NCI-H748 (cell line): ENCODE measurements at regions not wholly inside any gene's neighbourhood (a gene's known extent, or its start where the extent isn't known, plus 50 kb on each side); places are given as distances from the start of the nearest gene placed in this dataset.
"Not testable (repeated sequence)": the region's sequence is repeated elsewhere in the genome, so short reads cannot be mapped to it uniquely, and the experiment has no call there.

ENCODE experiments used
- DNase-seq: peaks from one replicate; lab custom pipeline; 2025; ENCODE audit not compliant: unreplicated experiment; lab: John Stamatoyannopoulos, UW

DNA sequence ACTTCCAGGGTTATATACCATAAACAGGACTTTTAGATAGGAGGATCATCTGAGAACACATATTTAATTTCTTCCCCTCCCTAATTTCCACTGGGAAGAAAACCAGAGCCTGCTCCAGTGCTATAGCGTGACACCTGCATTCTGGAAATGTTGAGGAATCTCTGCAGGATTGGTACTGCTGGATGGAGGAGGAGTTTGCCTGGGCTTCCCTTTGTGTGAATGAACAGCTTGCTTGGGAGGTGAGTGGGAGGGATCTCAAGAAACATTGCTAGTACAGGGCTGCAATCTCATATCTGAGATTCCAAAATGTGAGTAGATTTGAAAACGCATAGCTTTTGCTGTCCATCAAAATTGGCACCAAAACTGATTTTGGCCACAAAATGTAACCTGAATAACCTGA lies 295.9 kb upstream of the RGMA start:
- DNase-seq, result no peak

DNA sequence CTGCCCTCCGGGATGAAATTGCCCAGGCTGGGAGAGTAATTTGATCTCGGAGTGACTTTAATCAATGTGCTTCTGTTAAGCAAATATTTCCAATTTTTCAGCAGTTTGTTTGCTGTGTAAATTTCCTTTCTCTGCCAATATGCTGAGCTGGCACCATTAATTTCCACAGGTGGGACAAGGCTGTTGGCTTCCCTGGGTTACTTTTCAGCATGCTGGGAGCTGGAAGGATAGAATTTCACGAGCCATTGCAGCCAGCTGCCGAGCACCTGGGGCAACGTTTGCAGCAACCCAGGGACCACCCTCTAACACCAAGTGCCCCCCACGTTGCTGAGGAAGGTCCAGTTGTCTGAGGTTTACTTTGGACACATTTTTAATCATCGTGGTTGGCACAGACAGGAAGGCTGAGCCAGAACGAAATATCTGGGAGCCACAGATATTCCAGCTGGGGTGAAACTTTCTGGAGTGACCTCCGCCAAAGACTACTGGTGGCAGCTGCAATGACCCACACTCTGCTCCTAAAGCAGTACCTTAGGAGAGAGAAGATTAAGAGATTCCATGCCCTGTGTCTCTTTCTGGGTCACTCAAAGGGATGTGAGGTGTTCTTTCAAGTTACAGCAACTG lies 293.3 kb upstream of the RGMA start:
- DNase-seq, result peak; percentile 93

DNA sequence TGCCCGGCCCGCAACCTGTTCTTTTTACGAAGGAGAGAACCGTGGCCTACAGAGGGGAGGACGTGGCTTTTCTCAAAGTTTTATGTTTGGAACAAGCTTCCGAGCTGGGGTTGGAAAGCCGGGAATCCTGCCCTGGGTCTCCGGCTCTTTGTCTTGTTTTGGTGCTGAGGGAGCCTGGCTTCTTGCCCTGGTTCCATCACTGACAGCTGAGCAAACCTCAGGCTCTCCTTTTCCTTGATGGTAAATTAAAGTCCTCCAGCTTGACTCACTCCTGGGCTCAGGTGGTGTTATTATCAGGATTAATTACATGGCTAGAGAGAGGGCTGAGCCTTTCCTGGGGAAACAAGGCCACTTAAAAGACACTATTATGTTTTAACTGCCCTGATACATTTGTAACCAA lies 289.5 kb upstream of the RGMA start:
- peak; percentile 84 for DNase-seq

DNA sequence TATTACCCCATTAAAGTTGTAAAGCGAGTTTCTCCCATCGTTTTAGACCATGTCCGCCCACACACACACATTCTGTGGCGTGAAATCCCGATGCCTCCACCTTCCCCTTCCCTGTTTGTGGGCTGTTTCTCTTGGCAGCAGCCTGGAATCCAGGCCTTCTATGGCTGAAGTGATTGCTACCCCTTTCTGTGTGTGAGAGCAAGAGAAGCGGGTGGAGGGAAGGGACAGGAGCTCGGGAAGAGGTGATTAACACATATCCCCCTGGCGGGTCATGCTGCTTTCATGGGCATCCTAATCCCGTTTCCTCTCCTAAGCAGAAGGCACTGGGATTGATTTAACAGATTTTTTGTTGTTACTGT lies 283.8 kb upstream of the RGMA start:
- peak; percentile 51 for DNase-seq

DNA sequence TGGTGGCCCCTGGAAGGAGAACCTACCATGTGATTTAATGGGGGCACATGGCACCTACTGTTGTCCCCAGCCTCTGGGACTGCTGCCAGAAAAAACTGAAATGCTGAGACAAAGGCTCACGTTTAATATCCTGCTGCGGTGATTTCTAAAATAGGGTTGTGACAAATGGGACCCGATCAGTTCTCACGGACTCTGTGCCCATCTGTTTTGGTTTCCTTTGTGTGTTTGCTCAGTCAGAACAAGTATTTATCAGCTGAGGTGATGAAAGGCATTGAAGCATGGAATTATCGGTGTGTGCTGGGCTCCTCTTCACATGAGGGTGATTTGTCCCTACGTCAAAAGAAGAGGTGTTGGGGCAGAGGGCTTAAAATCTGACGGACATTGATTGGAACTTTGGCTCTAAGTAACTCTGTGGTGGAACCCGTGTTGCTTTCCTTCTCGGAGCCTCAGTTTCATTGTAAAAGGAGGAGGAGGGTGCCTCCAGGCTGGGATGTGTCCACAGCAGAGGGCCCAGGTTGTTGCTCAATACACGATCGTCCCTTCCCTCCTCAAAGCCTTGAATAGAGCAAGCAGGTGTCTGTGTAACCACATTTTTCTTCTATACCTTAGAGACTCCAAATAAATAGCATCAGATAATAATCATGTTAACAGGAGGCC lies 283.3 kb upstream of the RGMA start:
- peak; percentile 85 for DNase-seq

DNA sequence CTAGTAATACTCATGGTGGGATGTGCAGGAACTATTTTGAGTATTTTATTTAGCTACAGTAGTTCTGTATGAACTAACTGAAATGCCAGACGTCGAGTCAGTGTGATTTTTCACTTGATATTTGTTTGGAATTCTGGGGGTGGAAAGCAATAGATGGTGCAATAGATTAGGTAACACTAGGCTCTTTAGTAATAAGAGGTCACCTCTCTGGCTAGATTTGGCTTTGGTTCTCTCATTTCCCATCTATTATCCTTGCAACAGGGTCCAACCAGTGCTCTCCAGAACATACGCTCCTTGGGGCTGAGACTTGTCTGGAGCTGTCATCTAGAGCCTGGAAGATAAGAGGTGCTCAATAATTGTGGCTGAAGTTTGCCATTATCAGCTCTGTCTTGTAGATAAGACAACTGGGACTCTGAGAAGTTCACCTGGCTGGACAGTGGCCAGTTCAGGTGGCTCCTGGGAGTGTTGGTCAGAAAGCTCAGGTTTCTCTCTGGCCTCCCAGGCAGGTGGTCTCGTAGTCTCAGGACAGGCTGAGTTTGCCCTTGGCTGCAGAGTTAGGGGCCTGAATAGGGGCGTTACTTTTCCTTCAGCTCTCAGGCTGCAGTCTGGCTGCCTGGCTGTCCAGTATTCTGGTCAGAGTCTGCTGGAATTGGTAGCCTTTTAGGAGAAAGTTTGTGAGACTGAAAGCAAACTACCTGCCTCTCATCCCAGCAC lies 277.5 kb upstream of the RGMA start:
- DNase-seq, result no peak

DNA sequence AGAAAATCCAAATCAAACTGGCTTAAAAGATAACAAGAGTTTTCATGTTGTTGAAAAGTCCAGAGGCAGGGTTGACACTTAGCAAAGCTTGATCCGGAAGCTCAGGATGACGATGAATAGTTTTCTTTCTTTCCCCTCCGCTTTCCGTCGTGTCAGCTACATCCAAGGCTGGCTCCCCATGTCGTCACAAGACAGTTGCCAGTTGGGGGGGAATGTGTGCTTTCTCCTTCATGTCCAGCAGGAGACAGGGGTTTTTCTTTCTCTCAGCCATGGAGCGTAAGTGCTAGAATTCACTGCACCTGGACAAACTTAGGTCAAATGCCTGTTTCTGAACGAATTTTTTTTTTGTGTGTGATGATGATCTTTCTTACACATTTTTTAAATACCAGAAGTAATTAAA lies 273.8 kb upstream of the RGMA start:
- no peak for DNase-seq

DNA sequence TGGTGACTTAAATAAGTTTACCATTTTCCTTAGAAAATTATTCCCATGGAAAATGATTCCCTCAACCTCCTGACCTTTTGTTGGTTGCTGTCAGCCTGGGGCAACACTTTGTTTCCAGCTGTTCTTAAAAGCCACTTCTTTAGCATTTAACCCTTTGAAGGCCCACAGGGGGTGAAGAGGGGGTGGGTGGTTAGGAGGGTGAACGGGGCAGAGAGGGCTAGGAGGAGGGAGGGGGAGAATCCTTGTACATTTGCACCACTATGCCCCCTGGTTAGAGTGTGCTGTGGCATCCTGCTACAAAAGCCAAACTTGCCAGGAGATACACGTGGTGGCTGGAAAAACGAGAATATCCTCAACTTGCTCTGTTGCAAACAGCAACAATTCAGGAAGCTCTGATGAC lies 273.2 kb upstream of the RGMA start:
- no peak for DNase-seq

DNA sequence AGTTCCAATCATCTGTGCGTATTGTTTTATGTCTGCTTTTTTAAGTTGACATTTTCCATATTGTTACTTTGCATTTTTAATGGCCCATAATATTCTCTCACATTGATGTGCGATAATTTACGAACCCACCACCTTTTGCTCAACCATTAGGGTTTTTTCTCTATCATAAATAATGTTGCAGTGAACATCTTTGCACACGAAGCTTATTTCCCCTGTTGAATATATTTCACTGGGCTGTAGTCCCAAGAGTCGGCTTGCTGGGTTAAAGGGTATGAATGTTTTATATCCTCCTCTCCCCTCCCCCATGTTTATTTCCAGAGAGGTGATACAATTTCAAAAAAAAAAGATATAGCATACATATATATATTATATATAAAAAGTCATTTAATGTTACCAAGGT lies 272.7 kb upstream of the RGMA start:
- no peak for DNase-seq

DNA sequence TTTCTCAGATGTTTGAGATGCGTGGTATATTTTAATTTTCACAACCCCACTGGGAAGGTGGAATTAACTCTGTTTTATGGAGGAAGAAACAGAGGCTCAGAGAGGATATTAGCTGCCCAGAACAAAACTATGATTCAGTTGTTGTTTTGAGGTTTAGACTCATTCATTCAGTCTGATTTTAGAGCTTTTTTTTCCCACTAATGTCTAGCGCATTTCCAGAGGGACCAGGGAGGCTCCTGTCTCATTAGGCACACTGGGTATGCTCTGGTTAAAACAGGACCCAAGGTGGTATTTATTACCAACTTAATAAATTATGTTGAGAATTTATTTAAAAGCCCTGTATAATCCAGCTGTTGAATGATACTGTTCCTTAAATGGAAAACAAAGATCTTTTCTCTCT lies 272.0 kb upstream of the RGMA start:
- DNase-seq, result no peak

DNA sequence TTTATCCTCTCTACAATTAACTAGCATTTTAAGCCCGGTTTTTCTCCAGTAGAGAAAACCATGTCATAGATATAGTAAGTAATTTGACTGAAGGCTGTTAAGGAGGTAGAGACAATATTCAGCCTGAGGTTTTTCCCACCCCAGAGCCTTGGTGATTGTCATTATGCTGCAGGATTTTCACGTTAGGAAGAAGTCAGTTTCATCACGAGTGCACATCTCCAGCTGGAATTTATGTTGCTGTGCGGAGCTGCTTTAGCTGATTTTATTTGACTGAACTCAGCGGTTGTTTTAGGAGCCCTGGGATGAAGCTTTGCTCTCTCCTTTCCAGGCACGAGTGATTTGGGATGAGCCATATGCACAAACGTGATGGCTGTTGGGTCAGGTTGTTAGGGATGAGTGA lies 271.3 kb upstream of the RGMA start:
- DNase-seq, result no peak

DNA sequence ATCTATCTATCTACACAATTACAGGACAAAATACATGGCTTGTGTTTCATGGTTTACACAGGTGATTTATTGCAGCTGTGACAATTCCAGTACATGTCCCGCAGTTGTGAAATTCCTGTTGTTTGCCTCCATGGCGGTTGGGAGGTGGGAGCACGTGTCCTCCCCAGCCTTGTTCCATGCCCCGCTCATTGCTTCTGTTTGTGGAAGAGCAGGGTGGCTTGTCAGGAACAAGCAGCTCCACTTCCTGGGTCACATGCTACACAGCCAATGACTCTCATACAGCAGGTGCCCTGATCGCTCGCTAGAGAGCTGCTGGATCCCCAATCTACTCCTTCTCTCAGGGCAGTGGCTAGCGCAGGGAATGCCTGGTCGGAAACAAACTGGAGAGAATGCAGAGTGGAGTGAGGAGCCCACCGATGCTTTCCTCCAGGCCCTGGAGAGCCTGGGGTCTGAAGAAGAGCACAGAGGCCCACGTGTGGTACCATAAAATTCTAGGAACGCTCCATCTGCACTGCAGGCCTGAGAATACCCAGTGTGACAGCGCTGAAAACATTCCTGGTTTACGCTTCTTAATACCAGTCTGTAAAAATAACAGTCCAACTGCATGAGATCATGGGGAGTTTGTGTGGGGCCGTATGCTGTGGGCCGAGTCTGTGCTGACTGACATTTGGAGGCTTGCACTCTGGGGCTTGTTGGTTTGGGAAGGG lies 270.6 kb upstream of the RGMA start:
- no peak for DNase-seq

DNA sequence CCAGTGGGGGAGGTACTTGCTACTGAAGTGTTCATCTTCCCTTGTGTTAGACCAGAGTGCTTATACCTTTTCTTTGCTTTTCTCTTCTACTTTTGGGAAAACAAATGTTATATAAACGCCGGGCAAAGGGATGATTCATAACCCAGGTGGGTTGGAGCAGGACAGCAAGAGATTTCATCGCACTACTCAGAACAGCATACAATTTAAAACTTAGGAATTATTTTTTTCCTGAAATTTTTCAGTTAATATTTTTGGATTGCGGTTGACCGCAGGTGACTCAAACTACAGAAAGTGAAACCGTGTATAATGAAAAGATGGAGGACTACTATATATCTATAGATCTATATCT lies 270.0 kb upstream of the RGMA start:
- DNase-seq, result no peak

DNA sequence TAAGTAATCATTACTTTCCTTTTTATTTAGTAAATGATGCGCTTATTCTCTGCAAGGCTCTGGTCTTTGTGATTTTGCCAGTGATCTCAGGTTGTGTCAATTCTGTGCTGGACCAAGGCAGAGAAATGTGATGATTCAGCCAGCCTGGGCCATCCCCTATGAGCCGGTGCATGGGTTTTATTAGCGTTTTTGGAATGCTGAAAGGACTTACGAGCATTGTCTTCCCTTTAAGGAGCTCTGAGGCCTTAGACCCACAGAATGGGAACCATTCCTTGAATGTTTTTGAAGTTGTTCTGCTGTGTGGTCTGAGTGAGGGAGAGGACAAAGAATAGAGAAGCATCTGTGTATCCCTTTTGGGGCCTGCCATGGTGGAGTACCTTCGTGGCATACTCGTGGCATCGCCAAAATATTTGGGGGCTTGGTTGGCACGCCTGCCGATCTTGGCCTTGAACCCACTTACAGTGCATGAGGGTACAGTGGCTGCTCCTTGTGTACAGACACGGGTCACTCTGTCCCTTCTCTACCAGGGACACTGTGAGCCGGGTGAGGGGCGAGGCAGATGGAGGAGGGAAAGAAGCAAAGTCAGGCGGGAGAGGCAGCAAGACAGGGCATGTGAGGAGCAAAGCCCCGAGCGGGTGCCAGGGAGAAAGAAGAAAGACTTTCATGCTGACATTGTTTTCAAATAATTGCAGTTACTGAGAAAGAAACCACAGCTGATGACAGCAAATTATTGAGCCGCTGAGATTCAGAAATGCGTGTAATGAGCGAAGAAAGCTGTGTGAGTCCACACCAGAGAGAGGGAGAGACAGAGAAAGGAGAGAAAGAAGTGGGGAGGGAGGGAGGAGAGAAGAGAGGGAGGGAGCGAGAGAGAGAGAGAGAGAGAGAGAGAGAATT lies 269.4 kb upstream of the RGMA start:
- DNase-seq, result no peak

DNA sequence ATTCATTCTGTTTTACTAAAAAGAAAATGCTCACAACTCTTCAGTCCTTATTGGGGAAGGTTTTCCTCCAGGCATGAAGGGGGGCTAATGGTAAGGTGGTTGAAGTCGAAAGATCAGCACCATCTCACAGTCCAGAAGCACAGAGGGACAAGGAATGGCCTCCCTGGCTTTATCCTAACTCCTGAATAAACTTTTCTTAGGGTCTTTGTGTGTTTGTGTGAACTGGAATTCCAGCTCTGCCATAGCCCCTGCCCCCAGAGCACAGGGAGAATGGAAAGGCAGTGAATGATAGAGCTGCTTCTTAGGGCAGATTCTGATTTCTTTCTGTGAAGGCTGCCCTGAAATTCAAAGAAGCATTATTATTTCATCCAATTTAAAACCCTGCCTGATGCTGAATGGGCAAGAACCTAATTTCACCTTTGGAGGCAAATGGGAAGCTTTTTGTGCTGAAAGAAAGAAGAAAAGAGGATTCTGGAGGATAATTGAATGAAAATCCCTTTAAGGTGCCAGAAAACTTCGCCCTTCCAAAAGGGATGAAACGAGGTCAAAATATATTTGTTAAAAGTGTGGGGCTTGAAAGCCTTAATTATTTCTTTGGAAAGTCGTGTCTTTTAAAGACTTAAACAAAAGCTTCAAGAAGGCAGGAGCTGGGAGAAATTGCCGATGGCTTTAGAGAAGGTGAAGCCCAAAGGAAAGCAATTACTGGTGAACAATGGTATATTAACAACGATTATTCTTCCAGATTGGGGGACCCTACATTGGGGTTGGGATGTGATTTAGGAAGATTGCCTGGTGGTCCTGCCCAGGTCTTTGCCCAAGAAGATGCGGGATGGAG lies 259.9 kb upstream of the RGMA start:
- DNase-seq, result no peak

DNA sequence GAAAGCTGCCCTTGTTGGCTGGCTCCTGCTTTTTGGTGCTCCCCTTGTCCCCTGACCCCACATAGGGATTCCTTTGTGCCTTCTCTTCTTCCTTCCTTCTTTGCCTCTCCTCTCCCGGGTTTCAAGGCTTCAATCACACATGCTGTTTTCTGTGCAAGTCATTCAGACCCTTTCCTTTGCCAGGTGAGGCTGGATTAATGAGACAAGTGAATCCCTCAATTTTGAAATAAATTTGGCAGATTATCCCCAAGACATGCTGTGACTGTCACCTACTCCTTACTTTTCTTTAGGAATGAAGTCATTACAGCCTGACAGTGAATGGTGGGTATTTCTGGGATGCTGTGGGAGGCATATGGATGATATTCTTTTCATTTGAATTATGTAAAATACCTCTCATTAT lies 259.0 kb upstream of the RGMA start:
- DNase-seq, result no peak

DNA sequence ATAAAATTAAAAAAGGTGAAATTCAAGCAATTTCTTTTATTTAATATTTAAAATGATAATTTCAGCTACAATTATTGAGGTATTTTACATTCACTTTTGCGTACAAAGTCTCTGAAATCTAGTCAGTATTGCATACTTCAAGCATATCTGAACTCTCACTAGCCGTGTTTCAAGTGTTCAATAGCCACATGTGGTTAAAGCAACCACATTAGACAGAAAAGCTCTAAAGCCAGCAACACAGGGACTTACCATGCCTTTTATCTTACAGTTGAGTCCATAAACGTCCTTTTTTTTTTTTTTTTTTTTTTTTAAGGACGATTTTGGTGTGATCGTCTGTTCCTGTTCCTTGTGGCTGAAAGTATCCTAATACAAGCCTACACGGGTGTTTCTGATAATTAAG lies 257.0 kb upstream of the RGMA start:
- DNase-seq, result no peak

DNA sequence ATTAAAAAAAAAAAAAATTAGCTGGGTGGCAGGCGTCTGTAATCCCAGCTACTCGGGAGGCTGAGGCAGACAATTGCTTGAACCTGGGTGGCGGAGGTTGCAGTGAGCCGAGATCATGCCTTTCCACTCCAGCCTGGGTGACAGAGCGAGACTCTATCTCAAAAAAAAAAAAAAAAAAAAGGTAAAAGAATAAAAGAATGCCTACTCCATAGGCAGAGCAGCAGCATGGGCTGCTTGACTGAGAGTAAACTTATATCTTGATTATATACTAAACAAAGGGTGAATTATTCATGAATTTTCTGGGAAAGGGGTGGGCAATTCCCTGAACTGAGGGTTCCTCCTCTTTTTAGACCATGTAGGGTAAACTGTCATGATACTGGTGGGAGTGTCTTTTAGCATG lies 254.4 kb upstream of the RGMA start:
- DNase-seq, result not testable (repeated sequence)

DNA sequence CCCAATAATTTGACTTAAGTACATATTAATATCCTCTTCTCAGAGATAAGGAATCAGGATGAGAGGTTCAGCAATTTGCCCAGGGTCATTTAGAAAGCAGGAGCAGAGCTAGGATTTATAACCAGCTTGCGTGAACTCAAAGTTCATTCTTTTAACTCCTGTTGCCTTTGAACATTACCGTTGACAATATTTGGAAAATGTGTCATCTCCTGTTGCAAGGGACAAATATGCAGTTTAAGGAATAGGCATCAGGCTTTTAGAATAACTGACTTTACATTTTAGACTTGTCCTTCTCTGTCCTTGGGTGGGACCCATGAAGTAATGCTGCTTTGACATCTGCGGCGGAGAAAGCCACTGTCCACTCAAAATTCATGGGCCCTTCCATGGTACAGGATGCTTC lies 252.2 kb upstream of the RGMA start:
- DNase-seq, result no peak

DNA sequence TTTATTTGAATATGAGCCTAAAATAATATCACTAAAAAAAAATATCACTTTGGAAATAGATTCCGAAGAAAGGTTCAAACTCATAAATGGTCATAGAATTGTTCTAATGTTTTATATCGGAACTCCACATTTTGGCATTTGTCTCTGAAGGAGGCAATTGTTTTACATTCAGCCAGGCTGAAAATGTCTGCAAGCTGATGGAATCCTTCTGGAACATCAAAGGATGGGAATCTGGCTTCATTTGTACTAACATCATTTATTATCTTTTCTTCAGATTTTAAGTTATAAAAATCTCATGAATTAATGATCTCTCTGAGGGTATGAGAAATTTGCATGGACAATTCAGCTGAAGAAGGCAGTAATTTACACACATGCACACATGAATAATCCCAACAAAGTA lies 251.4 kb upstream of the RGMA start:
- DNase-seq, result no peak
